Right ventricle myocardium inferior (tissue), 1 donor: ENCODE measurements at regions not wholly inside any gene's neighbourhood (a gene's known extent, or its start where the extent isn't known, plus 50 kb on each side); places are given as distances from the start of the nearest gene placed in this dataset.

Experiments used
- ATAC-seq: fragments of 200-7000 bp; cut with Tn5 transposase; one replicate; pipeline ENCODE4 v1.9.1; 2020; ENCODE audit warnings: mild to moderate bottlenecking, moderate library complexity
- DNase-seq: peaks from one replicate; pipeline ENCODE4 v3.0.0; 2021; ENCODE audit errors: missing footprints
- intact Hi-C: fragments of 100-400 bp; cut with DNase I; formaldehyde crosslinking; loops from one replicate; pipeline ENCODE4 v1.11.0; 2022
- donor health status: DM: no; HTN: yes; CAD: no; lungs with severe emphysema.

DNA sequence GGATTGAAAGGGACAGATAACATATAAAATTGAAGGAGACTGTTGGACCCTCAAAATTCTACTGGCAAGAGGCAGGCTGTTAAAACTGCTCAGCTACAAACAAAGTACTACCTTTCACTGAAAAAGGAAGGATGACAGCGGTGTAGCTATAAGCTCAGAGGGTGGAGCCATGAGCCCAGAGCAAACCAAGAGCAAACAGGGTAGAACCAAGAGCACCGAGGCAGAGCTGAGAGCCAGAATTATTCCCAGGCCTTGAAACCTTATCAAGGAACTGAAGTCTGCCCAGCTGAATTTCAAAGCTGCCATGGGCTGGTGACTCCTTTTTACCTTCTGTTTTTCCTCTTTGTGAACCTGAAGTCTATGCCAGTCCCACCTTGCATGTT is 74.7 kb upstream of the SLC4A11 start:
- DNase-seq = no peak
- intact Hi-C loops = no loop called here
- ATAC-seq = peak; percentile 40

DNA sequence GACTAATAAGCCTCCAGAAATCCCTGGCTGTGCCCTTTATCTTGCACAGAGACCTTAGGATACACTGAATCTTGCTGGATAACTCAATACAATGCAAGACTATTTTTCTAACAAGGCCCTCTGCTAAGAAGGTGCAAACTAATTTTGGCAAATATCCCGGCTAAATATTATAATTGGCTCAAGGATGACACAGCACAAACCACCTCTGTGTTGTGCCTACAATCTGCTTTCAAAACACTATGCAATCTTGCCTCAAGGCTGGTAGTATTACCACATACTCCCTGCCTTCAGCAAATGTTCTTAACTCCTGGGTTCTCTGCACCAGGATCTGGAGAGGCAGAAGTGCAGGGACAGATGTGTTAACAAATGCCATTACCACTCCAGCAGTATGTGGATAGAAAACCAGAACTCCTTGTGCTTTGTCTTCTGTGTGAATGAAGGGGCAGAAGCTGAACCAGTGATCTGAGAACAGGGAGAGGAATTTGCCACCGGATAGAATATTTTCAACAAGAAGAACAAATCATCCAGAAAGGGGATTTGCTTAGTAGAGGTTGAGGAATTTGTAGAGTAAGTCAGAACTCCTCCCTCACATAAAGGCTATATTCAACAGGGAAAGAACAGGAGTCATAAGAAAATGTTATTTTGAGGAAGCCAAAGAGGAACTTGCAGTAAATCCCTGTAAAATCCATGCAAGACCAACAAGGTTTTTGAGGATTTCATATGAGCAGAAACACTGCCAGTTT is 74.1 kb upstream of the SLC4A11 start:
- peak; percentile 42 for ATAC-seq
- no peak for DNase-seq
- intact Hi-C loops = no loop called here

DNA sequence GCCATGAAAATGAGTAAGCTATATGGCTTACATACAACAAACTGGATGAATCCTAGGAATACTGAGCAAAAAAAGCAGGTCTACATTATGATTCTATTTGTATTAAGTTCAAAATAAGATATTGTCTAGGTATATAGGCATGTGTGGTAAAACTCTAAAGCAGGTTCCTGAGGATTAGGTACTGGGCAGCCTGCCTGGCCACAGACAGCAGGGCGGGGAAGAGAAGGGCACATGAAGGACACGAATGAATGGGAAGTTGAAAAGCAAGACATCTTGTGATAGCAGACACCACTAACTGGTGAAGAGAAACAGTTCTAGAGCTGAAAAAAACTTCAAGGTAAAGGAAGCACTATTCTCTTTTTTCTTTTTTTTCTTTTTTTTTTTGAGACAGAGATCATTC is 72.6 kb upstream of the SLC4A11 start:
- intact Hi-C loops = no loop called here
- ATAC-seq = no peak
- DNase-seq = no peak

DNA sequence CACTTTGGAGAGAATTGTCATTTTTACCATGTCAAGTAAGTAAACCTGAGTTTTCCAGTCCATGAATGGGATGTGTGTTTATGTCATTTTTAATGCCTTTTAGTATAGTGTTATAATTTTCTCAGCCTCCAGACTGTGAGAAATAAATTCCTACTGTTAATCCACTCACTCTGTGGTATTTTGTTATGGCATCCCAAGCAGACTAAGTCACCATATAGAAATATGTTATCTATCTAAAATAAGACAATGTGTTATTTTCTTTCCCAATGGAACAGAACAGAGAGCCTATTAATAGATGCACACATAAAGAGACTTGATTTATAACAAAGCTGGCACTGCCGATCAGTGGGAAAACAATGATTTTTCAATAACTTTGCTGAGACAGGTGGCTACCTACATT is 70.2 kb upstream of the SLC4A11 start:
- ATAC-seq (no peak), DNase-seq (no peak)
- intact Hi-C loops = no loop called here

DNA sequence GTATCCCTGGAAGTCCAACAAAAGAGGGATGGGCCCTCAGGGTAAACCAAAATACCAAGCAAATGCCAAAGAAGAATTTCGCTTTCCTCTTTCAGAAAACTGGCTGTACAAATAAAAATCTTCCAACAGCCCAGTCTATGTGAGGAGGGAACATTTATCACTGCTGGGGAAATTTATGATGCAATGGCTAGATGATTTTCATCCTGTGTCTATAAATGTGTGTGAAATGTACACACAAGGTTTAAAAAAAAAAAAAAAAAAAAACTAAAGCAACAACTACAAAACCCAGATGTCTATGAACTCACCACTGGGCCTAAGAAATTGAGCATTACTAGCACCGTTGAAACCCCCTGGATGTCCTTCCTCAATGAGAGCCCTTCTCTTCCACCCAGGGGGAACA is 68.7 kb upstream of the SLC4A11 start:
- ATAC-seq = no peak
- intact Hi-C loops = no loop called here
- no peak for DNase-seq

DNA sequence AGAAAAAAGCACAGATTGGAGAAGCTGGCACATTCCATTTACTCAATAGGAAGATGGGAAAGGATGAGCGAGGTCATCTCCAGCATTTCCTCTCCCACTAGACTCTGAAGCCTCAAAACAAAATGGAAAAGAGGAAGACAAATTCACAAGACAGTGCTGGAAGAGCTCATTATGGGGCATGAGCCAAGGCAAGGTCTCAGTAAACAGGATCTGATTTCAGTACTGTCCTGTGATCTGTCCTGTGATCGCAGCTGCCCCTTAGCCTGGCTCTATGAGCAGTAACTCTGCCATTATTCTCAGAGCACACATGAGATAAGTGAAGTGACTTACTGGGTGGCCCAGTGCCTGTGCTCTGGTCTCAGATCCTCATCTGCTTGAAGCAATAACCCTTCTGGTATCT is 68.1 kb upstream of the SLC4A11 start:
- no peak for ATAC-seq
- no peak for DNase-seq
- intact Hi-C loops = no loop called here

DNA sequence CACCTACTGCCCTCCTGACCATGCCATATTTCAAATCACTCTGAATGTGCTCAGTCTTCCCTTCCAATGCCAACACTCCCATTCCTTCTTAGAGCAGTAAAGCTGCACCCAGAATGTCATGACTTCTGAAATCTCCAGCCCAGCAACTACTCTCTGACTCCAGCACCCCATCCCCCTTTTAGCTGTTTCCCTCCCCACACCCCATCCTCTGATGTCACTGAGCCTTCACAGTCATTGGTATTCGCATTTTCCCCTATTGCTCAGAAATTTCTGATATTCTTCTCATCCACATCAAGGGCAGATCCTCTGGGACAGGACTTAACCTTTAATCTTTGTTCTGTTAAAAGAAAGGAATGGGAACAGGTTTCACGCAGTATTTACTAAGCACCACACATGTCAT is 67.1 kb upstream of the SLC4A11 start:
- intact Hi-C loops = no loop called here
- ATAC-seq = no peak

DNA sequence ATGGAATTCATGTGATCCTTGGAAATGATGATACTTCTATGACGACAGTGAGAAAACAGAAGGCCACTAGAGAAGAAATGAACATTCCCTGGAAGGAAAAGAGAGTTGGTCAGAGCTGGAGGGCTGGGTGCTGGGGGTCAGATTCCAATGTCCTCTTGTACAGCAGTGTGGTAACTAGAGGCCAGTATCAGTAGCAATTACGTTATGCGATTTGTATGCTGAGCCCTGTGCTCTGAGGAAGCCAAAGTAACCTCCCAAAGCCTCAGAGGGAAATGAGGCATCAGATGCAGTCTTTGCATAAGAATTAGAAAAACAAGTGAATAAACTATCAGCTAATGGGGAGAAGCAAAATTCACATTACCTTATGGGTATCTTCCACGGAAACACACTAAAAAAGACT is 65.5 kb upstream of the SLC4A11 start:
- ATAC-seq (no peak), DNase-seq (no peak)
- intact Hi-C loops = no loop called here

More for the DNA sequence above, 67.1 kb upstream of the SLC4A11 start:
- no peak for DNase-seq

DNA sequence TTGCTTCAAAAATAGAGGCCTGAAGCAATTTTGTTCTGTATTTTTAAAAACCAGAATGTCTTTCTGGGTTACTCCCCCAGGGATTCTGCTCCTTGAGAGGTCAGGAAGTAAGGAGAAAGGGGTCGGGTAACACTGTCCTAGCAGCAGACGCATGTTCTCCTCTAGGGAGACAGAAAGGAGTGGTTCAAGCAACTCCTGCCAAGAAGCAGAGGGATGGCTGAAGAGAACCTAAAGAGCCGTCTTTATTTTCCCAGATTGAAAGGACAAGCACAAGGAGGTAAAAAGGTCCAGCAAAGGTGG is 58.0 kb upstream of the SLC4A11 start:
- DNase-seq = no peak
- ATAC-seq = peak; percentile 85
- intact Hi-C loops = loop anchor here (5.0 kb wide), 1 partner anchor 460 kb away; no protein-coding TSS in a partner anchor

DNA sequence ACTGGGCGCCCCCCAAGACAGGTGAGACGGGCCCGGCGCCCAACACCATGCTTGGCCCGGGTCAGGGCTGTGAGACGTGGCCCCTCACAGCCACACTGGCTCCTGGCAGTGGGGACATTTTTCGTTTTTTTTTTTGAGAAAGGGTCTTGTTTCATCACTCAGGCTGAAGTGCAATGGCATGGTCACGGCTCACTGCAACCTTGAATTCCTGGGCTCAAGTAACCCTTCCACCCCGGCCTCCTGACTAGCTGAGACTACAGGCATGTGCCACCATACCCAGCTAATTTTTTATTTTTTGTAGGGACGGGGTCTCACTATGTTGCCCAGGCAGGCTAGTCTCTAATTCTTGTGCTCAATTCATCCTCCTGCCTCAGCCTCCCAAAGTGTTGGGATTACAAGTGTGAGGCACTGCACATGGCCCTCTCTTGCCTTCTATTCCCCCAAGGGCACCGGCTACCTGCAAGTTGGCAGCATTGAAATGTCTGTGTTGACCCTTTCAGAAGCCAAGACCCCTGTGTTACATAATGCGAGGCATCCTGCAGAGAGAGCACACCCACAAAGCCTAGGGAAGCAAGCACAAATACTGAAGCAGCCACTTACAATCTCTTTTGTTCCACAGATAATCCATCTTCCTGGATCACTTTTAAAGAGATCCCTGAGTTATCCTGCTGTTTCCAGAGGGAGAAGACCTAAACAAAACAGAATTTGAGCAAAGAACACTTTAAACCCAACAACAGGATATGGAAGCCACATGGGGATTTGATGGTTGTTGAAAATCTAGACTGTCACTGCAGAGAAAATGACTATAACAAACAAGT is 57.5 kb upstream of the SLC4A11 start:
- ATAC-seq (peak; percentile 54), DNase-seq (no peak)
- intact Hi-C loops = loop anchor here (5.0 kb wide), 1 partner anchor 461 kb away; no protein-coding TSS in a partner anchor
